ENCODE measurements at regions not wholly inside any gene's neighbourhood (a gene's known extent, or its start where the extent isn't known, plus 50 kb on each side); places are given as distances from the start of the nearest gene placed in this dataset.

GRCh38 chr15:29601811-29602210, 220.5 kb downstream of the TJP1 start:
- no peak for DNase-seq

- DNase-seq, result no peak
Measured at GRCh38 chr15:29600262-29600661, 222.0 kb downstream of the TJP1 start.

- no peak for DNase-seq
Measured at GRCh38 chr15:29596266-29596665, 226.0 kb downstream of the TJP1 start.

- DNase-seq, result no peak
Measured at GRCh38 chr15:29593629-29594028, 228.6 kb downstream of the TJP1 start.

GRCh38 chr15:29593111-29593510, 229.2 kb downstream of the TJP1 start:
- no peak for DNase-seq

- no peak for DNase-seq
Measured at GRCh38 chr15:29590701-29591100, 231.6 kb downstream of the TJP1 start.

- no peak for DNase-seq
Measured at GRCh38 chr15:29589975-29590374, 232.3 kb downstream of the TJP1 start.

GRCh38 chr15:29589416-29589815, 232.9 kb downstream of the TJP1 start:
- DNase-seq, result no peak

GRCh38 chr15:29573197-29573838, 248.9 kb downstream of the TJP1 start:
- no peak for DNase-seq

GRCh38 chr15:29571792-29572431, 250.4 kb downstream of the TJP1 start:
- DNase-seq, result peak; percentile 4

- peak; percentile 4 for DNase-seq
Measured at GRCh38 chr15:29570948-29571791, 251.1 kb downstream of the TJP1 start.

GRCh38 chr15:29570121-29570947, 251.9 kb downstream of the TJP1 start:
- DNase-seq, result peak; percentile 12

- DNase-seq, result no peak
Measured at GRCh38 chr15:29569533-29570092, 252.7 kb downstream of the TJP1 start.

GRCh38 chr15:29568840-29569532, 253.3 kb downstream of the TJP1 start:
- no peak for DNase-seq

- no peak for DNase-seq
Measured at GRCh38 chr15:29567336-29567735, 254.9 kb downstream of the TJP1 start.

- no peak for DNase-seq
Measured at GRCh38 chr15:29566914-29567313, 255.4 kb downstream of the TJP1 start.

GRCh38 chr15:29563112-29563511, 259.2 kb downstream of the TJP1 start:
- DNase-seq, result no peak

GRCh38 chr15:29560896-29561295, 261.4 kb downstream of the TJP1 start:
- no peak for DNase-seq

- no peak for DNase-seq
Measured at GRCh38 chr15:29558261-29558660, 264.0 kb downstream of the TJP1 start.

- DNase-seq, result no peak
Measured at GRCh38 chr15:29557171-29557570, 265.1 kb downstream of the TJP1 start.

- DNase-seq, result no peak
Measured at GRCh38 chr15:29556380-29556779, 265.9 kb downstream of the TJP1 start.

Measured in muscle of arm (tissue), 1 donor.